ENCODE measurements at regions not wholly inside any gene's neighbourhood (a gene's known extent, or its start where the extent isn't known, plus 50 kb on each side); places are given as distances from the start of the nearest gene placed in this dataset.

GRCh38 chr11:23543651-23544222 is 683.5 kb upstream of the CCDC179 start:
- DNase-seq (ENCODE audit: low read depth), result no peak
- TF ChIP-seq CTCF (conservative IDR thresholded peaks at IDR 0.05; ENCODE audit: control insufficient read depth, insufficient read depth, low read depth, low read length), result no peak
- no peak overlapping the region for H3K4me3 ChIP-seq (ENCODE audit: control insufficient read depth, low read depth, low read length)

GRCh38 chr11:23551706-23552105 is 691.4 kb upstream of the CCDC179 start:
- no peak overlapping the region for H3K4me3 ChIP-seq (ENCODE audit: control insufficient read depth, low read depth, low read length)
- TF ChIP-seq CTCF (conservative IDR thresholded peaks at IDR 0.05; ENCODE audit: control insufficient read depth, insufficient read depth, low read depth, low read length), result no peak
- no peak for DNase-seq (ENCODE audit: low read depth)

- no peak overlapping the region for H3K4me3 ChIP-seq (ENCODE audit: control insufficient read depth, low read depth, low read length)
- TF ChIP-seq CTCF (conservative IDR thresholded peaks at IDR 0.05; ENCODE audit: control insufficient read depth, insufficient read depth, low read depth, low read length), result peak; percentile 18
- DNase-seq (ENCODE audit: low read depth), result peak; percentile 6
Observed at GRCh38 chr11:23554002-23554401, 693.7 kb upstream of the CCDC179 start.

GRCh38 chr11:23555085-23555484 is 694.8 kb upstream of the CCDC179 start:
- peak; percentile 57 for DNase-seq (ENCODE audit: low read depth)
- no peak for TF ChIP-seq CTCF (conservative IDR thresholded peaks at IDR 0.05; ENCODE audit: control insufficient read depth, insufficient read depth, low read depth, low read length)
- H3K4me3 ChIP-seq (ENCODE audit: control insufficient read depth, low read depth, low read length), result no peak overlapping the region

GRCh38 chr11:23556163-23556750 is 696.0 kb upstream of the CCDC179 start:
- no peak for DNase-seq (ENCODE audit: low read depth)
- H3K4me3 ChIP-seq (ENCODE audit: control insufficient read depth, low read depth, low read length), result no peak overlapping the region
- no peak for TF ChIP-seq CTCF (conservative IDR thresholded peaks at IDR 0.05; ENCODE audit: control insufficient read depth, insufficient read depth, low read depth, low read length)

- no peak for TF ChIP-seq CTCF (conservative IDR thresholded peaks at IDR 0.05; ENCODE audit: control insufficient read depth, insufficient read depth, low read depth, low read length)
- no peak overlapping the region for H3K4me3 ChIP-seq (ENCODE audit: control insufficient read depth, low read depth, low read length)
- DNase-seq (ENCODE audit: low read depth), result no peak
Observed at GRCh38 chr11:23563591-23563990, 703.3 kb upstream of the CCDC179 start.
